ENCODE measurements at regions not wholly inside any gene's neighbourhood (a gene's known extent, or its start where the extent isn't known, plus 50 kb on each side); places are given as distances from the start of the nearest gene placed in this dataset.
A peak's percentile ranks its signal among the peaks of the same experiment; 100 is the strongest.

DNA sequence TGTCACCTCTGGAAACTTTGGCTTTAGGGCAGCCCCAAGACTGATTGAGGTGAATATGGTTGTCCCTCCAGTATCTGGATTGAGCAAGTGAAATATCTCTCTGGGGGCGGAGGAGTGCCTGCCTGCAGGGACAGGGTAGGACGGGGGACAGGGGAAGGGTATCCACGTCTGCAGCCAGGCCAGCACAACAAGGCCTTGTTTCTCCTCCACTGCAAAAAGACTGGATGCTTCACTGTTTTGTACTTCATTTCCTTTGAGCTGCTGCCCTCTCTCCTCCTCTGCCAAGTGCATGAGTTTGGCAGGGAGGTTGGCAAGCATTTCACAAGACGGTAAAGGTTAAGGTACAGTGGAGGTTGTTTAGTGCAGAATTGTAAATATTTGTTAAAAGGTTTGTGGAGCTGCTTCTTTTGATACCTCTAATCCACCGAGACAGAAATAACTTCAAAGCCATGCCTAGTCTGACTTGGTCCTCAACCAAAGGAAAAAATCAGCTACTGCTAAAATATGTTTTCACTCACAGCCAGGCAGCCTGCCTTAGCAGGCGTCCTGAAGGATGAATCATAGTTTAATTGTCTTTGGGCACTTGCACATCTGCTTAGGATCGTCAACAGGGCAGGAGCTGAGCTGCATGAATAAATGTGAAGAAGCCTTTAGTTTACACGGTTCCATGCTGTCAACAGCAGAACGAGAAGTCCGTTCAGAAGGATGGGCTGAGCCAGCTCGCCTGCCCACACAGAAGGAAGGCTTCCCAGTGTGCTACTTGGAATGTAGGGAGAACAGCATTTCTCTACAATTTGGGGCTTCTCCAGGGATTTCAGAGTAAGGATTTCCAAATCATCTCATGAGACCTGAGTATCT is 269.7 kb downstream of the TTC6 start (continued):
- TF ChIP-seq, protein P1, sequence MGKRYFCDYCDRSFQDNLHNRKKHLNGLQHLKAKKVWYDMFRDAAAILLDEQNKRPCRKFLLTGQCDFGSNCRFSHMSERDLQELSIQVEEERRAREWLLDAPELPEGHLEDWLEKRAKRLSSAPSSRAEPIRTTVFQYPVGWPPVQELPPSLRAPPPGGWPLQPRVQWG (CRISPR knock-in tag; IDR thresholded peaks at IDR 0.05; ENCODE audit: borderline replicate concordance, low read depth), result no peak
- TF ChIP-seq ZFP36 (IDR thresholded peaks at IDR 0.05; ENCODE audit: borderline replicate concordance, low read depth, low read length, partially characterized antibody), result peak; percentile 86
- TF ChIP-seq, protein P2, sequence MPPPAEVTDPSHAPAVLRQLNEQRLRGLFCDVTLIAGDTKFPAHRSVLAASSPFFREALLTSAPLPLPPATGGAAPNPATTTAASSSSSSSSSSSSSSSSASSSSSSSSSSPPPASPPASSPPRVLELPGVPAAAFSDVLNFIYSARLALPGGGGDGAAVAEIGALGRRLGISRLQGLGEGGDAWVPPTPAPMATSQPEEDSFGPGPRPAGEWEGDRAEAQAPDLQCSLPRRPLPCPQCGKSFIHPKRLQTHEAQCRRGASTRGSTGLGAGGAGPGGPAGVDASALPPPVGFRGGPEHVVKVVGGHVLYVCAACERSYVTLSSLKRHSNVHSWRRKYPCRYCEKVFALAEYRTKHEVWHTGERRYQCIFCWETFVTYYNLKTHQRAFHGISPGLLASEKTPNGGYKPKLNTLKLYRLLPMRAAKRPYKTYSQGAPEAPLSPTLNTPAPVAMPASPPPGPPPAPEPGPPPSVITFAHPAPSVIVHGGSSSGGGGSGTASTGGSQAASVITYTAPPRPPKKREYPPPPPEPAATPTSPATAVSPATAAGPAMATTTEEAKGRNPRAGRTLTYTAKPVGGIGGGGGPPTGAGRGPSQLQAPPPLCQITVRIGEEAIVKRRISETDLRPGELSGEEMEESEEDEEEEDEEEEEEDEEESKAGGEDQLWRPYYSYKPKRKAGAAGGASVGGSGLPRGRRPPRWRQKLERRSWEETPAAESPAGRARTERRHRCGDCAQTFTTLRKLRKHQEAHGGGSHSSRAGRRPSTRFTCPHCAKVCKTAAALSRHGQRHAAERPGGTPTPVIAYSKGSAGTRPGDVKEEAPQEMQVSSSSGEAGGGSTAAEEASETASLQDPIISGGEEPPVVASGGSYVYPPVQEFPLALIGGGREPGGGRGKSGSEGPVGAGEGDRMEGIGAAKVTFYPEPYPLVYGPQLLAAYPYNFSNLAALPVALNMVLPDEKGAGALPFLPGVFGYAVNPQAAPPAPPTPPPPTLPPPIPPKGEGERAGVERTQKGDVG (CRISPR knock-in tag; IDR thresholded peaks at IDR 0.05; ENCODE audit: borderline replicate concordance), result peak; percentile 90; the same call in 1 of the 2 replicates
- peak; percentile 99 for TF ChIP-seq EP300 (IDR thresholded peaks at IDR 0.05; ENCODE audit: low read depth in 2 of 2, low read length in 2 of 2)
- peak; percentile 99 for TF ChIP-seq EP300 (CRISPR knock-in tag; IDR thresholded peaks at IDR 0.05; ENCODE audit: borderline replicate concordance)
- TF ChIP-seq SRF (IDR thresholded peaks at IDR 0.05; ENCODE audit: low read depth, low read length), result peak; percentile 1; the same call in 1 of the 2 replicates
- TF ChIP-seq HNF4A (CRISPR knock-in tag; IDR thresholded peaks at IDR 0.05), result peak; percentile 100
- peak; percentile 40 for TF ChIP-seq NFYB (CRISPR knock-in tag; IDR thresholded peaks at IDR 0.05)
- peak; percentile 86 for TF ChIP-seq MXD4 (CRISPR knock-in tag; IDR thresholded peaks at IDR 0.05)
- TF ChIP-seq, protein P3, sequence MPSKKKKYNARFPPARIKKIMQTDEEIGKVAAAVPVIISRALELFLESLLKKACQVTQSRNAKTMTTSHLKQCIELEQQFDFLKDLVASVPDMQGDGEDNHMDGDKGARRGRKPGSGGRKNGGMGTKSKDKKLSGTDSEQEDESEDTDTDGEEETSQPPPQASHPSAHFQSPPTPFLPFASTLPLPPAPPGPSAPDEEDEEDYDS (CRISPR knock-in tag; IDR thresholded peaks at IDR 0.05), result no peak; the same call in none of the 2 replicates
- peak; percentile 13; the same call in 1 of the 2 replicates for TF ChIP-seq SMC3 (IDR thresholded peaks at IDR 0.05; ENCODE audit: low read length)
- TF ChIP-seq ZNF331 (CRISPR knock-in tag; IDR thresholded peaks at IDR 0.05), result peak; percentile 98
- peak; percentile 79 for TF ChIP-seq ZNF567 (CRISPR knock-in tag; IDR thresholded peaks at IDR 0.05; ENCODE audit: borderline replicate concordance)
- TF ChIP-seq MLLT10 (CRISPR knock-in tag; IDR thresholded peaks at IDR 0.05), result no peak
- TF ChIP-seq, protein P4, sequence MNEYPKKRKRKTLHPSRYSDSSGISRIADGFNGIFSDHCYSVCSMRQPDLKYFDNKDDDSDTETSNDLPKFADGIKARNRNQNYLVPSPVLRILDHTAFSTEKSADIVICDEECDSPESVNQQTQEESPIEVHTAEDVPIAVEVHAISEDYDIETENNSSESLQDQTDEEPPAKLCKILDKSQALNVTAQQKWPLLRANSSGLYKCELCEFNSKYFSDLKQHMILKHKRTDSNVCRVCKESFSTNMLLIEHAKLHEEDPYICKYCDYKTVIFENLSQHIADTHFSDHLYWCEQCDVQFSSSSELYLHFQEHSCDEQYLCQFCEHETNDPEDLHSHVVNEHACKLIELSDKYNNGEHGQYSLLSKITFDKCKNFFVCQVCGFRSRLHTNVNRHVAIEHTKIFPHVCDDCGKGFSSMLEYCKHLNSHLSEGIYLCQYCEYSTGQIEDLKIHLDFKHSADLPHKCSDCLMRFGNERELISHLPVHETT (CRISPR knock-in tag; conservative IDR thresholded peaks at IDR 0.05), result no peak; the same call in 1 of the 2 replicates
- TF ChIP-seq, protein P5, sequence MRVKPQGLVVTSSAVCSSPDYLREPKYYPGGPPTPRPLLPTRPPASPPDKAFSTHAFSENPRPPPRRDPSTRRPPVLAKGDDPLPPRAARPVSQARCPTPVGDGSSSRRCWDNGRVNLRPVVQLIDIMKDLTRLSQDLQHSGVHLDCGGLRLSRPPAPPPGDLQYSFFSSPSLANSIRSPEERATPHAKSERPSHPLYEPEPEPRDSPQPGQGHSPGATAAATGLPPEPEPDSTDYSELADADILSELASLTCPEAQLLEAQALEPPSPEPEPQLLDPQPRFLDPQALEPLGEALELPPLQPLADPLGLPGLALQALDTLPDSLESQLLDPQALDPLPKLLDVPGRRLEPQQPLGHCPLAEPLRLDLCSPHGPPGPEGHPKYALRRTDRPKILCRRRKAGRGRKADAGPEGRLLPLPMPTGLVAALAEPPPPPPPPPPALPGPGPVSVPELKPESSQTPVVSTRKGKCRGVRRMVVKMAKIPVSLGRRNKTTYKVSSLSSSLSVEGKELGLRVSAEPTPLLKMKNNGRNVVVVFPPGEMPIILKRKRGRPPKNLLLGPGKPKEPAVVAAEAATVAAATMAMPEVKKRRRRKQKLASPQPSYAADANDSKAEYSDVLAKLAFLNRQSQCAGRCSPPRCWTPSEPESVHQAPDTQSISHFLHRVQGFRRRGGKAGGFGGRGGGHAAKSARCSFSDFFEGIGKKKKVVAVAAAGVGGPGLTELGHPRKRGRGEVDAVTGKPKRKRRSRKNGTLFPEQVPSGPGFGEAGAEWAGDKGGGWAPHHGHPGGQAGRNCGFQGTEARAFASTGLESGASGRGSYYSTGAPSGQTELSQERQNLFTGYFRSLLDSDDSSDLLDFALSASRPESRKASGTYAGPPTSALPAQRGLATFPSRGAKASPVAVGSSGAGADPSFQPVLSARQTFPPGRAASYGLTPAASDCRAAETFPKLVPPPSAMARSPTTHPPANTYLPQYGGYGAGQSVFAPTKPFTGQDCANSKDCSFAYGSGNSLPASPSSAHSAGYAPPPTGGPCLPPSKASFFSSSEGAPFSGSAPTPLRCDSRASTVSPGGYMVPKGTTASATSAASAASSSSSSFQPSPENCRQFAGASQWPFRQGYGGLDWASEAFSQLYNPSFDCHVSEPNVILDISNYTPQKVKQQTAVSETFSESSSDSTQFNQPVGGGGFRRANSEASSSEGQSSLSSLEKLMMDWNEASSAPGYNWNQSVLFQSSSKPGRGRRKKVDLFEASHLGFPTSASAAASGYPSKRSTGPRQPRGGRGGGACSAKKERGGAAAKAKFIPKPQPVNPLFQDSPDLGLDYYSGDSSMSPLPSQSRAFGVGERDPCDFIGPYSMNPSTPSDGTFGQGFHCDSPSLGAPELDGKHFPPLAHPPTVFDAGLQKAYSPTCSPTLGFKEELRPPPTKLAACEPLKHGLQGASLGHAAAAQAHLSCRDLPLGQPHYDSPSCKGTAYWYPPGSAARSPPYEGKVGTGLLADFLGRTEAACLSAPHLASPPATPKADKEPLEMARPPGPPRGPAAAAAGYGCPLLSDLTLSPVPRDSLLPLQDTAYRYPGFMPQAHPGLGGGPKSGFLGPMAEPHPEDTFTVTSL (CRISPR knock-in tag; IDR thresholded peaks at IDR 0.05; ENCODE audit: borderline replicate concordance), result peak; percentile 100
- TF ChIP-seq SOX6 (IDR thresholded peaks at IDR 0.05), result no peak
- peak; percentile 99 for TF ChIP-seq SOX6 (CRISPR knock-in tag; IDR thresholded peaks at IDR 0.05)
